Progenitor cell of endocrine pancreas (in vitro differentiated cells): ENCODE measurements at regions not wholly inside any gene's neighbourhood (a gene's known extent, or its start where the extent isn't known, plus 50 kb on each side); places are given as distances from the start of the nearest gene placed in this dataset.

Source experiments
- DNase-seq: peaks from one replicate; pipeline ENCODE4 v3.0.0; 2021; ENCODE audit warnings: low spot score; ENCODE audit not compliant: unreplicated experiment
- H3K27ac Mint-ChIP-seq: 2 replicates; pipeline ENCODE4 v1.8.0; 2021; ENCODE audit warnings: mild to moderate bottlenecking, moderate library complexity, mixed read lengths
- H3K27me3 Mint-ChIP-seq: 2 replicates; pipeline ENCODE4 v1.8.0; 2021; ENCODE audit warnings: mixed read lengths
- H3K36me3 Mint-ChIP-seq: 2 replicates; pipeline ENCODE4 v1.8.0; 2022; ENCODE audit warnings: mixed read lengths; ENCODE audit not compliant: insufficient read depth
- H3K4me1 Mint-ChIP-seq: 2 replicates; pipeline ENCODE4 v1.8.0; 2021; ENCODE audit warnings: low read depth, mixed read lengths
- H3K4me3 Mint-ChIP-seq: 2 replicates; pipeline ENCODE4 v1.8.0; 2021; ENCODE audit warnings: low read depth, mild to moderate bottlenecking, moderate library complexity, mixed read lengths
- H3K9me3 Mint-ChIP-seq: 2 replicates; pipeline ENCODE4 v1.8.0; 2021; ENCODE audit warnings: low read depth, mixed read lengths
- TF ChIP-seq, protein P1 (sequence below): fragments of 200-600 bp; sonication (generic); IDR thresholded peaks from one replicate; pipeline ENCODE4 v1.5.0; 2021; ENCODE audit warnings: antibody characterized with exemption, mild to moderate bottlenecking; ENCODE audit not compliant: unreplicated experiment

GRCh38 chr1:193348091-193348768 lies 161.8 kb upstream of the B3GALT2 start:
- TF ChIP-seq, protein P1, sequence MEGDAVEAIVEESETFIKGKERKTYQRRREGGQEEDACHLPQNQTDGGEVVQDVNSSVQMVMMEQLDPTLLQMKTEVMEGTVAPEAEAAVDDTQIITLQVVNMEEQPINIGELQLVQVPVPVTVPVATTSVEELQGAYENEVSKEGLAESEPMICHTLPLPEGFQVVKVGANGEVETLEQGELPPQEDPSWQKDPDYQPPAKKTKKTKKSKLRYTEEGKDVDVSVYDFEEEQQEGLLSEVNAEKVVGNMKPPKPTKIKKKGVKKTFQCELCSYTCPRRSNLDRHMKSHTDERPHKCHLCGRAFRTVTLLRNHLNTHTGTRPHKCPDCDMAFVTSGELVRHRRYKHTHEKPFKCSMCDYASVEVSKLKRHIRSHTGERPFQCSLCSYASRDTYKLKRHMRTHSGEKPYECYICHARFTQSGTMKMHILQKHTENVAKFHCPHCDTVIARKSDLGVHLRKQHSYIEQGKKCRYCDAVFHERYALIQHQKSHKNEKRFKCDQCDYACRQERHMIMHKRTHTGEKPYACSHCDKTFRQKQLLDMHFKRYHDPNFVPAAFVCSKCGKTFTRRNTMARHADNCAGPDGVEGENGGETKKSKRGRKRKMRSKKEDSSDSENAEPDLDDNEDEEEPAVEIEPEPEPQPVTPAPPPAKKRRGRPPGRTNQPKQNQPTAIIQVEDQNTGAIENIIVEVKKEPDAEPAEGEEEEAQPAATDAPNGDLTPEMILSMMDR, result no peak
- Mint-ChIP-seq H3K27me3 (no peaks in the 10 kb centered on the region), H3K4me3 (no peak overlapping the region), H3K36me3 (no peaks in the 10 kb centered on the region), H3K9me3 (no peaks in the 10 kb centered on the region), H3K4me1 (no peaks in the 10 kb centered on the region), H3K27ac (no peak overlapping the region)
- no peak for DNase-seq

GRCh38 chr1:193346085-193346484 lies 159.7 kb upstream of the B3GALT2 start:
- H3K36me3 Mint-ChIP-seq, result no peaks in the 10 kb centered on the region
- no peaks in the 10 kb centered on the region for H3K4me1 Mint-ChIP-seq
- no peak overlapping the region for H3K27ac Mint-ChIP-seq
- TF ChIP-seq, protein P1, result no peak
- DNase-seq, result no peak
- no peaks in the 10 kb centered on the region for H3K9me3 Mint-ChIP-seq
- H3K27me3 Mint-ChIP-seq, result no peaks in the 10 kb centered on the region
- H3K4me3 Mint-ChIP-seq, result no peak overlapping the region

GRCh38 chr1:193342811-193343210 lies 156.4 kb upstream of the B3GALT2 start:
- DNase-seq, result no peak
- H3K4me3 Mint-ChIP-seq, result no peak overlapping the region
- peaks cover 2% of the 10 kb centered on the region for H3K4me1 Mint-ChIP-seq
- H3K27me3 Mint-ChIP-seq, result no peaks in the 10 kb centered on the region
- TF ChIP-seq, protein P1, result no peak
- H3K36me3 Mint-ChIP-seq, result no peaks in the 10 kb centered on the region
- H3K9me3 Mint-ChIP-seq, result no peaks in the 10 kb centered on the region
- H3K27ac Mint-ChIP-seq, result no peak overlapping the region

DNA sequence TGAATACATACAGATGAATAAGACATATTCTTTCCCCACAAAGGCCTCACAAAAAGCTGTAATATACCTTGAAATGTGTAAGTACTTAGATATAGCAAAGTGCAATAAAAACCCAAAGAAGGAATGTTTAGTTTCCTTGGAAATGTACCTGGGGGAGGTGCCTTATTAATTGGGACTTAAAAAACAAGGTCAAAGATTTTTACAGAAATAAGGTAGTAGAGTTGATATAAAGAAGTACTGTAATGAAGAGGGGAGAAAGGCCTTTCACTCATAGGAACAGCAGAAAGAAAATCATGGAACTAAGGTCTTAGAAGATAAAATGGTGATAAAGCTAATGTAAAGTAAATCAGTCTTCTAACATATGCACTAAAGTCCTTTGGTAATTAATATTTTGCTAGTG lies 153.9 kb upstream of the B3GALT2 start:
- H3K9me3 Mint-ChIP-seq, result no peaks in the 10 kb centered on the region
- DNase-seq, result no peak
- H3K27me3 Mint-ChIP-seq, result no peaks in the 10 kb centered on the region
- H3K4me1 Mint-ChIP-seq, result peaks cover 2% of the 10 kb centered on the region
- H3K27ac Mint-ChIP-seq, result no peak overlapping the region
- TF ChIP-seq, protein P1, result no peak
- no peak overlapping the region for H3K4me3 Mint-ChIP-seq
- no peaks in the 10 kb centered on the region for H3K36me3 Mint-ChIP-seq

GRCh38 chr1:193339401-193339800 lies 153.0 kb upstream of the B3GALT2 start:
- H3K36me3 Mint-ChIP-seq, result no peaks in the 10 kb centered on the region
- peaks cover 2% of the 10 kb centered on the region for H3K4me1 Mint-ChIP-seq
- no peaks in the 10 kb centered on the region for H3K27me3 Mint-ChIP-seq
- H3K9me3 Mint-ChIP-seq, result no peaks in the 10 kb centered on the region
- H3K4me3 Mint-ChIP-seq, result no peak overlapping the region
- TF ChIP-seq, protein P1, result no peak
- no peak overlapping the region for H3K27ac Mint-ChIP-seq
- DNase-seq, result no peak
